Lower leg skin (tissue), 3 donors: ENCODE measurements at regions not wholly inside any gene's neighbourhood (a gene's known extent, or its start where the extent isn't known, plus 50 kb on each side); places are given as distances from the start of the nearest gene placed in this dataset.

Experiments used
- CTCF ChIP-seq, 3 donors: fragments of 450-650 bp; IDR thresholded peaks; one replicate each; pipeline ENCODE4 v1.5.1; 2016; ENCODE audit warnings: antibody characterized with exemption in 3 of 3, mild to moderate bottlenecking in 3 of 3, moderate library complexity in 2 of 3
- POLR2A ChIP-seq, 2 donors: fragments of 450-650 bp; IDR thresholded peaks; one replicate each; pipeline ENCODE4 v1.6.1; 2016 to 2017; ENCODE audit warnings: antibody characterized with exemption in 2 of 2, mild to moderate bottlenecking in 1 of 2, moderate library complexity in 1 of 2

GRCh38 chr3:94647131-94647530 is 584.3 kb downstream of the NSUN3 start:
- TF ChIP-seq POLR2A (IDR thresholded peaks at IDR 0.05) (no peak), CTCF (IDR thresholded peaks at IDR 0.05) (no peak)
